Mesenchymal stem cell (in vitro differentiated cells and primary cell): ENCODE measurements at regions not wholly inside any gene's neighbourhood (a gene's known extent, or its start where the extent isn't known, plus 50 kb on each side); places are given as distances from the start of the nearest gene placed in this dataset. TPM values are rescaled to one million over a fixed set of nuclear protein-coding genes. Genes with fewer than 3 reads are reported as not detected.

Experiments used
- DNase-seq: peaks from one replicate; pipeline ENCODE4 v3.0.0-alpha.2; 2013
- H2AFZ ChIP-seq: one replicate; pipeline ENCODE4 v1.6.1; 2013; ENCODE audit warnings: low read depth, mild to moderate bottlenecking, control low read depth, inconsistent platforms, low read length, moderate library complexity
- H2AK5ac ChIP-seq: 2 replicates; pipeline ENCODE4 v1.6.1; 2013; ENCODE audit warnings: low read length, moderate library complexity, mild to moderate bottlenecking, inconsistent platforms; ENCODE audit not compliant: severe bottlenecking
- H2BK120ac ChIP-seq: one replicate; pipeline ENCODE4 v1.6.1; 2013; ENCODE audit warnings: low read depth, mild to moderate bottlenecking, inconsistent platforms, low read length, moderate library complexity
- H2BK12ac ChIP-seq, 2 experiments: one replicate each; pipeline ENCODE4 v1.6.1; 2013; ENCODE audit warnings: inconsistent platforms in 2 of 2, low read length in 2 of 2, mild to moderate bottlenecking in 2 of 2, moderate library complexity in 2 of 2, control low read depth in 1 of 2
- H2BK15ac ChIP-seq: one replicate; pipeline ENCODE4 v1.6.1; 2013; ENCODE audit warnings: mild to moderate bottlenecking, low read depth, inconsistent platforms; ENCODE audit not compliant: poor library complexity, severe bottlenecking
- H2BK5ac ChIP-seq: 2 replicates; pipeline ENCODE4 v1.6.1; 2013; ENCODE audit warnings: low read depth, mild to moderate bottlenecking, low read length, control low read depth, inconsistent platforms; ENCODE audit not compliant: poor library complexity, severe bottlenecking
- H3K14ac ChIP-seq, 2 experiments: one replicate each; pipeline ENCODE4 v1.6.1; 2013; ENCODE audit warnings: inconsistent platforms in 2 of 2, low read length in 2 of 2, control low read depth in 1 of 2, mild to moderate bottlenecking in 1 of 2, moderate library complexity in 1 of 2
- H3K18ac ChIP-seq, 2 experiments: one replicate each; pipeline ENCODE4 v1.6.1; 2013; ENCODE audit warnings: inconsistent platforms in 2 of 2, low read length in 2 of 2, control low read depth in 1 of 2, low read depth in 1 of 2, mild to moderate bottlenecking in 1 of 2
- H3K23ac ChIP-seq, 2 experiments: one replicate each; pipeline ENCODE4 v1.6.1; 2013; ENCODE audit warnings: inconsistent platforms in 2 of 2, low read length in 2 of 2, mild to moderate bottlenecking in 2 of 2, moderate library complexity in 2 of 2, control low read depth in 1 of 2
- H3K27ac ChIP-seq: 2 replicates; pipeline ENCODE4 v1.5.1; 2013; ENCODE audit warnings: mild to moderate bottlenecking, moderate library complexity, low read length, control low read depth, inconsistent platforms; ENCODE audit not compliant: poor library complexity, severe bottlenecking
- H3K27me3 ChIP-seq, 2 experiments: 2 replicates each; pipeline versions ENCODE4 v1.6.1 to v1.7.0; 2013; ENCODE audit warnings: low read length in 2 of 2, mild to moderate bottlenecking in 2 of 2, moderate library complexity in 2 of 2, control low read depth in 1 of 2, inconsistent platforms in 1 of 2; ENCODE audit not compliant: control insufficient read depth in 1 of 2, insufficient read depth in 1 of 2
- H3K36me3 ChIP-seq, 2 experiments: 2 replicates each; pipeline versions ENCODE4 v1.6.1 to v1.7.0; 2013; ENCODE audit warnings: low read length in 2 of 2, control low read depth in 1 of 2, inconsistent platforms in 1 of 2, low read depth in 1 of 2, mild to moderate bottlenecking in 1 of 2; ENCODE audit not compliant: insufficient read depth in 2 of 2, control insufficient read depth in 1 of 2
- H3K4ac ChIP-seq, 2 experiments: one replicate each; pipeline ENCODE4 v1.6.1; 2013; ENCODE audit warnings: inconsistent platforms in 2 of 2, low read length in 2 of 2, mild to moderate bottlenecking in 2 of 2, moderate library complexity in 2 of 2, control low read depth in 1 of 2, low read depth in 1 of 2
- H3K4me1 ChIP-seq: 2 replicates; pipeline ENCODE4 v1.6.1; 2013; ENCODE audit warnings: low read depth, low read length, control low read depth; ENCODE audit not compliant: control insufficient read depth, insufficient read depth
- H3K4me2 ChIP-seq: 2 replicates; pipeline ENCODE4 v1.6.1; 2013; ENCODE audit warnings: low read length, mild to moderate bottlenecking, inconsistent platforms; ENCODE audit not compliant: poor library complexity, severe bottlenecking
- H3K4me3 ChIP-seq, 2 experiments: 2 replicates each; pipeline versions ENCODE4 v1.5.1 to v1.7.0; 2013; ENCODE audit warnings: low read length in 2 of 2, mild to moderate bottlenecking in 2 of 2, control low read depth in 1 of 2, low read depth in 1 of 2; ENCODE audit not compliant: insufficient read depth in 1 of 2
- H3K79me1 ChIP-seq: replicated peaks from 2 replicates; pipeline ENCODE4 v1.6.1; 2013; ENCODE audit warnings: mild to moderate bottlenecking, control low read depth, low read length, inconsistent platforms; ENCODE audit not compliant: poor library complexity, severe bottlenecking
- H3K9ac ChIP-seq: 2 replicates; pipeline ENCODE4 v1.7.0; 2013; ENCODE audit warnings: mild to moderate bottlenecking, low read length, moderate library complexity
- H3K9me3 ChIP-seq: 2 replicates; pipeline ENCODE4 v1.7.0; 2013; ENCODE audit warnings: mild to moderate bottlenecking, low read length; ENCODE audit not compliant: control insufficient read depth
- H4K8ac ChIP-seq: one replicate; pipeline ENCODE4 v1.6.1; 2013; ENCODE audit warnings: inconsistent platforms, mild to moderate bottlenecking, low read length, moderate library complexity
- H4K91ac ChIP-seq: one replicate; pipeline ENCODE4 v1.6.1; 2013; ENCODE audit warnings: mild to moderate bottlenecking, low read length, inconsistent platforms
- WGBS: methylation state at CpG from one replicate; pipeline ENCODE4 v1.1.7; 2013; ENCODE audit warnings: mixed read lengths; 5-methylcytosine and 5-hydroxymethylcytosine counted together
- small RNA-seq: library from polyadenylated mRNA; stranded (forward); fragments of <200 nt; extraction: miRNeasy Mini kit (QIAGEN cat#:217004); gene quantifications from one replicate; pipeline ENCODE3, GENCODE V24; 2013; ENCODE audit warnings: low read depth

GRCh38 chr12:91241756-91242155, 59.1 kb upstream of the DCN start:
- no peaks in the 10 kb centered on the region for H3K27me3 ChIP-seq
- H3K9me3 ChIP-seq = no peaks in the 10 kb centered on the region
- no peak overlapping the region for H4K91ac ChIP-seq
- H2BK5ac ChIP-seq = no peak overlapping the region
- H2BK120ac ChIP-seq = no peak overlapping the region
- H2AFZ ChIP-seq = no peak overlapping the region
- H3K23ac ChIP-seq = no peak overlapping the region
- no peaks in the 10 kb centered on the region for H3K4me1 ChIP-seq
- no peak overlapping the region for H2AK5ac ChIP-seq
- H3K9ac ChIP-seq = peak overlapping the region; percentile 72
- DNase-seq = no peak
- H3K18ac ChIP-seq = no peak overlapping the region
- H3K36me3 ChIP-seq = no peaks in the 10 kb centered on the region
- H3K4me3 ChIP-seq = no peak overlapping the region
- H3K14ac ChIP-seq = no peak overlapping the region
- H3K4ac ChIP-seq = no peak overlapping the region
- no peak overlapping the region for H2BK15ac ChIP-seq
- H4K8ac ChIP-seq = no peak overlapping the region
- no peak overlapping the region for H3K4me2 ChIP-seq
- no CpG with 5 or more reads among the region's 2 CpGs for WGBS
- no peak overlapping the region for H2BK12ac ChIP-seq
- H3K79me1 ChIP-seq = no peaks in the 10 kb centered on the region
- no peak overlapping the region for H3K27ac ChIP-seq

GRCh38 chr12:91240386-91241095, 57.9 kb upstream of the DCN start:
- H3K9me3 ChIP-seq = no peaks in the 10 kb centered on the region
- no peak overlapping the region for H2BK12ac ChIP-seq
- H2BK5ac ChIP-seq = no peak overlapping the region
- H2AFZ ChIP-seq = no peak overlapping the region
- no peaks in the 10 kb centered on the region for H3K27me3 ChIP-seq
- no peak overlapping the region for H2BK15ac ChIP-seq
- no peaks in the 10 kb centered on the region for H3K36me3 ChIP-seq
- no peak overlapping the region for H3K4me2 ChIP-seq
- no peak overlapping the region for H4K8ac ChIP-seq
- no peak for DNase-seq
- H3K79me1 ChIP-seq = no peaks in the 10 kb centered on the region
- WGBS = 94% methylated on average over 3 of the region's 4 CpGs
- H2BK120ac ChIP-seq = no peak overlapping the region
- H3K14ac ChIP-seq = no peak overlapping the region
- no peak overlapping the region for H4K91ac ChIP-seq
- peak overlapping the region; percentile 72 for H3K9ac ChIP-seq
- no peaks in the 10 kb centered on the region for H3K4me1 ChIP-seq
- H3K4ac ChIP-seq = no peak overlapping the region
- no peak overlapping the region for H3K23ac ChIP-seq
- H3K27ac ChIP-seq = no peak overlapping the region
- no peak overlapping the region for H2AK5ac ChIP-seq
- no peak overlapping the region for H3K4me3 ChIP-seq
- H3K18ac ChIP-seq = no peak overlapping the region

DNA sequence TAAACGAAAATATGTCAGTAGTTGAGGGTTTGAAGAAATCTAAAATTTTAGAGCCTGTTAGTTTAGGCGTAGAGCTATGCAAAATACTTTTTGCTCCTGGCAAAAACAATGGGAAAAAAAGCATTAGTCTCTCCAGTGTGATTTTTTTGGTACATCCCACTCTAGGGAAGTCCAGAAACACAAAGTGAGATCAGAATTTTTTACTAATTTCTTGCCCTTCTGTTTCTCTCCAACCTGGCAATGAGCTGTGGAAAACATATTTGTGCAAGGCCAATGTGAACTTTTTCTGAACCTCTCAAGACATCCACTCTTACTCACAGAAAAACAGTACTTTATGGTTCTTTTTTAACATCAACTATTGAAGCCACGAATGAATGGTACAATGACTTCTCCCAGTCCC, 56.9 kb upstream of the DCN start:
- no peak overlapping the region for H2AFZ ChIP-seq
- H3K27ac ChIP-seq = no peak overlapping the region
- H2BK15ac ChIP-seq = no peak overlapping the region
- no peak overlapping the region for H3K4me2 ChIP-seq
- no peak overlapping the region for H3K18ac ChIP-seq
- no peak overlapping the region for H3K4ac ChIP-seq
- H4K8ac ChIP-seq = no peak overlapping the region
- H3K36me3 ChIP-seq = no peaks in the 10 kb centered on the region
- no peak overlapping the region for H2BK5ac ChIP-seq
- DNase-seq = no peak
- WGBS = 91% methylated on average over 2 of the region's 3 CpGs
- H3K9me3 ChIP-seq = no peaks in the 10 kb centered on the region
- peak overlapping the region; percentile 72 for H3K9ac ChIP-seq
- H3K27me3 ChIP-seq = no peaks in the 10 kb centered on the region
- H3K4me3 ChIP-seq = no peak overlapping the region
- H3K23ac ChIP-seq = no peak overlapping the region
- H2BK12ac ChIP-seq = no peak overlapping the region
- no peak overlapping the region for H2AK5ac ChIP-seq
- no peaks in the 10 kb centered on the region for H3K4me1 ChIP-seq
- H4K91ac ChIP-seq = no peak overlapping the region
- no peaks in the 10 kb centered on the region for H3K79me1 ChIP-seq
- no peak overlapping the region for H2BK120ac ChIP-seq
- H3K14ac ChIP-seq = no peak overlapping the region

Small RNA genes lying in the stretch of these regions (small RNA-seq; reads per million reads assigned to genes)
- gene AC090049.2 (not detected), gene RF02110 (not detected)
